Activated B cell treated with CpG ODN at 0.5 μM for 24 hours (primary cell): ENCODE measurements at regions not wholly inside any gene's neighbourhood (a gene's known extent, or its start where the extent isn't known, plus 50 kb on each side); places are given as distances from the start of the nearest gene placed in this dataset.

ENCODE experiments used
- ATAC-seq: fragments of 200-7000 bp; cut with Tn5 transposase; one replicate; pipeline ENCODE4 v1.10.0; 2021; ENCODE audit warnings: low read depth, mild to moderate bottlenecking, moderate library complexity
- CTCF ChIA-PET: fragments of 350-600 bp; sonication (Branson Sonifier 250); formaldehyde crosslinking; loops from one replicate; lab custom pipeline; 2021; ENCODE audit warnings: antibody characterized with exemption; lab: Charles Lee
- POLR2A ChIA-PET: fragments of 350-600 bp; sonication (Branson Sonifier 250); formaldehyde crosslinking; loops from one replicate; lab custom pipeline; 2021; ENCODE audit warnings: antibody characterized with exemption; lab: Charles Lee
- DNase-seq: peaks from one replicate; pipeline ENCODE4 v3.0.0; 2022
- H3K27ac Mint-ChIP-seq: one replicate; pipeline ENCODE4 v1.8.0; 2020; ENCODE audit warnings: mixed read lengths
- H3K27me3 Mint-ChIP-seq: one replicate; pipeline ENCODE4 v1.8.0; 2021; ENCODE audit warnings: mixed read lengths
- H3K36me3 Mint-ChIP-seq: one replicate; pipeline ENCODE4 v1.8.0; 2021; ENCODE audit warnings: low read depth, mixed read lengths
- H3K4me1 Mint-ChIP-seq: one replicate; pipeline ENCODE4 v1.8.0; 2021; ENCODE audit warnings: mixed read lengths
- H3K4me3 Mint-ChIP-seq: one replicate; pipeline ENCODE4 v1.8.0; 2020; ENCODE audit warnings: mild to moderate bottlenecking, mixed read lengths
- H3K9me3 Mint-ChIP-seq: one replicate; pipeline ENCODE4 v1.8.0; 2020; ENCODE audit warnings: mixed read lengths
- CTCF ChIP-seq: fragments of 200-600 bp; IDR thresholded peaks from one replicate; pipeline ENCODE4 v1.8.0; 2022; ENCODE audit warnings: antibody characterized with exemption, mild to moderate bottlenecking
- intact Hi-C: fragments of 100-400 bp; cut with micrococcal nuclease; formaldehyde crosslinking; loops from one replicate; pipeline ENCODE4 v1.15.1; 2024

GRCh38 chr2:115904516-115904915 lies 1462.1 kb downstream of the DPP10 start:
- ATAC-seq (no peak), DNase-seq (no peak)
- no peaks in the 10 kb centered on the region for H3K27me3 Mint-ChIP-seq
- no peak overlapping the region for H3K4me3 Mint-ChIP-seq
- no peak for TF ChIP-seq CTCF
- H3K4me1 Mint-ChIP-seq = no peaks in the 10 kb centered on the region
- intact Hi-C loops = no loop called here
- POLR2A ChIA-PET = no interaction called here
- CTCF ChIA-PET = no interaction called here
- H3K36me3 Mint-ChIP-seq = no peaks in the 10 kb centered on the region
- no peak overlapping the region for H3K27ac Mint-ChIP-seq
- no peaks in the 10 kb centered on the region for H3K9me3 Mint-ChIP-seq

- POLR2A ChIA-PET = no interaction called here
- Mint-ChIP-seq H3K36me3 (no peaks in the 10 kb centered on the region), H3K4me1 (no peaks in the 10 kb centered on the region), H3K9me3 (peaks cover 2% of the 10 kb centered on the region), H3K27me3 (no peaks in the 10 kb centered on the region), H3K4me3 (no peak overlapping the region), H3K27ac (no peak overlapping the region)
- ATAC-seq (no peak), DNase-seq (no peak)
- TF ChIP-seq CTCF = no peak
- CTCF ChIA-PET = no interaction called here
- intact Hi-C loops = no loop called here
Observed at GRCh38 chr2:115908731-115909130, 1466.3 kb downstream of the DPP10 start.

GRCh38 chr2:115910270-115910669 lies 1467.8 kb downstream of the DPP10 start:
- ATAC-seq (no peak), DNase-seq (no peak)
- H3K36me3 Mint-ChIP-seq = no peaks in the 10 kb centered on the region
- no peak overlapping the region for H3K4me3 Mint-ChIP-seq
- no peak overlapping the region for H3K27ac Mint-ChIP-seq
- H3K9me3 Mint-ChIP-seq = peaks cover 2% of the 10 kb centered on the region
- no peaks in the 10 kb centered on the region for H3K4me1 Mint-ChIP-seq
- ChIA-PET CTCF (no interaction called here), POLR2A (no interaction called here)
- no peak for TF ChIP-seq CTCF
- intact Hi-C loops = no loop called here
- no peaks in the 10 kb centered on the region for H3K27me3 Mint-ChIP-seq

GRCh38 chr2:115913921-115914320 lies 1471.5 kb downstream of the DPP10 start:
- Mint-ChIP-seq H3K4me3 (no peak overlapping the region), H3K27ac (no peak overlapping the region), H3K27me3 (no peaks in the 10 kb centered on the region), H3K9me3 (peaks cover 4% of the 10 kb centered on the region), H3K36me3 (no peaks in the 10 kb centered on the region), H3K4me1 (no peaks in the 10 kb centered on the region)
- TF ChIP-seq CTCF = no peak
- ChIA-PET CTCF (no interaction called here), POLR2A (no interaction called here)
- intact Hi-C loops = no loop called here
- ATAC-seq = no peak
- no peak for DNase-seq

- no peak for ATAC-seq
- H3K4me3 Mint-ChIP-seq = no peak overlapping the region
- peaks cover 13% of the 10 kb centered on the region for H3K9me3 Mint-ChIP-seq
- H3K27me3 Mint-ChIP-seq = no peaks in the 10 kb centered on the region
- no peak overlapping the region for H3K27ac Mint-ChIP-seq
- no peak for DNase-seq
- H3K4me1 Mint-ChIP-seq = no peaks in the 10 kb centered on the region
- no peak for TF ChIP-seq CTCF
- intact Hi-C loops = no loop called here
- H3K36me3 Mint-ChIP-seq = no peaks in the 10 kb centered on the region
- ChIA-PET CTCF (no interaction called here), POLR2A (no interaction called here)
Observed at GRCh38 chr2:115921541-115921940, 1479.1 kb downstream of the DPP10 start.
